Fibroblast of mammary gland (primary cell): ENCODE measurements at regions not wholly inside any gene's neighbourhood (a gene's known extent, or its start where the extent isn't known, plus 50 kb on each side); places are given as distances from the start of the nearest gene placed in this dataset.
A peak's percentile ranks its signal among the peaks of the same experiment; 100 is the strongest.

Experiments used
- DNase-seq: peaks from one replicate; pipeline ENCODE4 v3.0.0-alpha.2; 2010; ENCODE audit warnings: low read depth
- H3K4me3 ChIP-seq: 2 replicates; pipeline ENCODE4 v1.5.1; 2011; ENCODE audit warnings: low read depth, mild to moderate bottlenecking, low read length, moderate library complexity; ENCODE audit not compliant: control insufficient read depth
- TF ChIP-seq, protein P1 (sequence below): conservative IDR thresholded peaks from 2 replicates; pipeline ENCODE4 v1.5.1; 2011; ENCODE audit warnings: low read depth, low read length, inconsistent platforms; ENCODE audit not compliant: control insufficient read depth, insufficient read depth

DNA sequence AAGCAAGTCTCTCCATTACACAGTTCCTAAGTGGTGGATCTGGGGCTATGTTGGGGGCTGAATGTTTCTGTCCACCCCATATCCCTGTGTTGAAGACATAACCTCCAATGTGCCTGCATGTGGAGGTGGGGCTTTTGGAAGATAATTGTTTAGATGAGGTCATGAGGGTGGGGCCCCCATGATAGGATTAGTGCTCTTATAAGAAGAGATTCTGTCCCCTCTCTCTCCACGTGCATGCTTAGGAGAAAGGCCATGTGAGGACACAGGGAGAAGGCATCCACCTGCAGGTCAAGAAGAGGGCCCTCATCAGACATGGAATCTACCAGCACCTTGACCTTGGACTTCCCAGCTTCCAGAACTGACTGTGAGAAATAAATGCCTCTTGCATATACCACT lies 231.0 kb upstream of the CHRNA7 start:
- no peak overlapping the region for H3K4me3 ChIP-seq
- TF ChIP-seq, protein P1, sequence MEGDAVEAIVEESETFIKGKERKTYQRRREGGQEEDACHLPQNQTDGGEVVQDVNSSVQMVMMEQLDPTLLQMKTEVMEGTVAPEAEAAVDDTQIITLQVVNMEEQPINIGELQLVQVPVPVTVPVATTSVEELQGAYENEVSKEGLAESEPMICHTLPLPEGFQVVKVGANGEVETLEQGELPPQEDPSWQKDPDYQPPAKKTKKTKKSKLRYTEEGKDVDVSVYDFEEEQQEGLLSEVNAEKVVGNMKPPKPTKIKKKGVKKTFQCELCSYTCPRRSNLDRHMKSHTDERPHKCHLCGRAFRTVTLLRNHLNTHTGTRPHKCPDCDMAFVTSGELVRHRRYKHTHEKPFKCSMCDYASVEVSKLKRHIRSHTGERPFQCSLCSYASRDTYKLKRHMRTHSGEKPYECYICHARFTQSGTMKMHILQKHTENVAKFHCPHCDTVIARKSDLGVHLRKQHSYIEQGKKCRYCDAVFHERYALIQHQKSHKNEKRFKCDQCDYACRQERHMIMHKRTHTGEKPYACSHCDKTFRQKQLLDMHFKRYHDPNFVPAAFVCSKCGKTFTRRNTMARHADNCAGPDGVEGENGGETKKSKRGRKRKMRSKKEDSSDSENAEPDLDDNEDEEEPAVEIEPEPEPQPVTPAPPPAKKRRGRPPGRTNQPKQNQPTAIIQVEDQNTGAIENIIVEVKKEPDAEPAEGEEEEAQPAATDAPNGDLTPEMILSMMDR = no peak
- DNase-seq = no peak

DNA sequence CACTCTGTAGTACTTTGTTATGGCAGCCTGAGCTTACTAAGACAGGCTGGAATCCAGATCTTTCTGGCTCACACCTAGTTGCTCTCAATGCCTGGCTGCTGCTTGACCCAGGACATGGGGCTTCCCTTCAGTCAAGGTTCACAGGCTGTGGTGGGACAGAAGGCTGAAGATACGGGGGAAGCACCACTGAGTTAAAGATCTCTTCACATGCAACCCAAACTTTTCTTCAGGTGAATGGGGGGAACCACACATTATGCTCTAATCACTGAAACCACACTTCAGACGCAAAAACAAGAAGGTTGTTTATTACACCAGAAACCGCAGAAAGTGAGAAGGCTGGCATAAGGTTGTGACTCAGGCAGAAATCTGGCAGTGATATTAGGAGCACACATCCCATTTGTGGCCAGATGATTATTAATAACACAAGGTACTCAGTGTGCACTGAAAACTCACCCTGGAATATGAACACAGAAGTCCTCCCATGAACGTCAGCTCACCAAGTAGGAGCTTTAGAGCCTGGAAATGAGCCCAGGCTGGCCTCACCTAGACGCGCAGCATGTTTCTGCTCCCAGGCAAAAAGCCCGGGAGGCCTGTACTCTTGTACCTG lies 230.5 kb upstream of the CHRNA7 start:
- no peak overlapping the region for H3K4me3 ChIP-seq
- TF ChIP-seq, protein P1 = no peak
- peak; percentile 72 for DNase-seq

DNA sequence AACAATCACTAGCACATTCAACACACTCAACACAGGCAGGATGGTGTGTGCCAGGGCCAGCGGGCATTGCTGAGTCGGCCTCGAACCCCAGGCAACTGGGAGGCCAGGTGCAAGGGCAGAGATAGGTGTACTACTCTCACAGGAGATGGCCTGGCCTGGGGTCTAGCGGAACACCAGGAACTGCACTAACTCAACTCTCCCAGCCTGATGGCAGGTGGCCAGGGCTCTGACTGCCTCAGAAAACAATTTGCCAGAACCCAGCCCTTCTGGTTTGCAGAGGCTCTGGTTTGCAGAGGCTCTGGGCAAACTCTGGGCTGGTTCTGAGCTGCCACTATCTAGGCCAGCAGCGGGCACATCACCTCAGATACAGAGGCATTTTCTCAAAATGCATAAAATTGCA lies 229.2 kb upstream of the CHRNA7 start:
- H3K4me3 ChIP-seq = no peak overlapping the region
- DNase-seq = peak; percentile 21
- TF ChIP-seq, protein P1 = no peak

DNA sequence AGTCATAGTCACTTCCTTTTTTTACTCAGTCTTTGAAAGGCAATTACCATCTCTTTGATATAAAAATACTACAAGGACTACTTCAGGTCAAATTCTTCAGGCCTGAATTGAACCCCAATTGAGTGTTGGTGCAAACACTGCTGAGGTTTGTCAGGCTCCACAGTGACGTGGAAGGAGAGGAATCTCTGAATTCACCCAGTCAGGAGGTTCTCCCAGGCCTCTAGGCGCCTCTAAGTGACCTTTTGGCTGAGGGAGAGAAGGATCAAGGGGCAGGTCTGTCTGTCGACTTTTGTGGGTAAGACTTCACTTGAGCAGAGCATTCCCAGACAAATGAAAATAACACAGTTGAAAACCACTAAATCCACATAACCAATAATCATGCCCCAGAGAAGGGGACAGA lies 227.6 kb upstream of the CHRNA7 start:
- H3K4me3 ChIP-seq = no peak overlapping the region
- TF ChIP-seq, protein P1 = no peak
- DNase-seq = no peak

DNA sequence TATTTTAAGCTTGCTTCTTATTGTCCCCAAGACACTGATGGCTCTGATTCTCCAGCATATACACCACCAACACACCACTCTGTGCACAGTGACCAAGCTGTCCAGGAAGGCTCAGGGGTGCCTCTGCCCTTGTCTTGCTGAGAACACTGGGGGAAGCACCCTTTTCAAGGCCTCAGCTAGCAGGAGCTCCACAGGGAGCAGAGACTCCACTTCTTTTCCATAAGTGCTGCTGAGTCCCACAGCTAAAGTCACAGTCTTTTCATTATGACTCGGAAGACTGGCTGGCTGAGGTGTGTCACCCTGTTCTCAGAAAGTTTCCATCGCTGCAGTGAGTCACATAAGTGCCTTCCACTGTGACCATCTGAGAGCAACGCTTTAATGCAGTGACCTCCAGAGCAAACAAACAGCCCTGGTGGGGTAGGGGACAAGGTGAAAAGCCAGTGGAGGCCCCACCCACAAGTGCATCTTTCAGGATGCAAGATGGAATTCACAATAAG lies 226.9 kb upstream of the CHRNA7 start:
- DNase-seq = no peak
- H3K4me3 ChIP-seq = no peak overlapping the region

DNA sequence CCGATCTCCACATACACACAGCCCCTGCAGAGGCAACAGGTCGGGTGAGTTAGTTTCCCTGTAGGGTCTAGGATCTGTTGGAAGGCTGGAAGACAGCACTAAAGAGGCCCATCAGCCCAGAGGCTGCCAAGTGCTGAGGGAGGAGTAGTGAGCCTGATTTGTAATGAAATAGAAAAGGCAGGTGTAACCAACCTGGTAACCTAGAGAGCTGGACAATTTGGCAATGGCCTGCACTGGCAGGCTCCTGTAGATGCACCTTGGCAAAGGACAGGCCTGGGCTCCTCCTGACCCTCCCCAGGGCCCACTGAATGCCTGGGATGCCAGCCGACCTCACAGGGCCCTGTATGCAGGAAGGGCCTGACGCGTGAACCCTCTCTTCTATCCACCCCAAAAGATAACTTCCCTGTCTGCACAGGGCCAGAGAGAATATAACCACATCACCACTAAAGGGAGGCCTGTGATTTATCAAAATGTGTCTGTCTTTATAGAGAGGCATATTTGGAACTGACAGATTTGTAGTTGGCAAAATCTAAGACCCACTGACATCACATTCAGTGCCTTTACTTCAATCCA lies 225.1 kb upstream of the CHRNA7 start:
- no peak overlapping the region for H3K4me3 ChIP-seq
- DNase-seq = no peak
- TF ChIP-seq, protein P1 = no peak

More for the DNA sequence above, 226.9 kb upstream of the CHRNA7 start:
- TF ChIP-seq, protein P1 = no peak

DNA sequence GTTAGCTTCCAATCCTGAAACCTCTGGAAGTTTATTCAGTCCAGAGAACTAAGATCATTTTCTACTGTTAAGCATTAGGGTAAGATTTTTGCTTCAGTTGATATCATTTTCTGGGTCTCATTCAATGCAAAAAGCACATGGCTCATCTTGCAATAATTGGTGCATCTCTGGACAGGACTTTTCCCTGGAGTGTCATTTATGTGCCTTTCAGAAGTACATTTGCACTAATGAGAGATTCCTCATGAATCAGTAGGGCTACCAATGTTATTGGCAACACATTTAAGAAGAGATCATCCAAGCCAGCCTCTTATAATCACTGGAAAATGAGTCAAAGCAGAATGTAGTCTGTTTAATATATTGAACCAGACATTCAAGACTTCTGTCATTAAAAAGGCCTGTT lies 224.2 kb upstream of the CHRNA7 start:
- DNase-seq = no peak
- TF ChIP-seq, protein P1 = no peak
- no peak overlapping the region for H3K4me3 ChIP-seq
